AG04449 (cell line): ENCODE measurements at regions not wholly inside any gene's neighbourhood (a gene's known extent, or its start where the extent isn't known, plus 50 kb on each side); places are given as distances from the start of the nearest gene placed in this dataset.

ENCODE experiments used
- CTCF ChIA-PET: fragments of 350-600 bp; formaldehyde crosslinking; extraction: SDS; loops from one replicate; lab custom pipeline; 2021; ENCODE audit warnings: antibody characterized with exemption; lab: Yijun Ruan, JAX
- POLR2A ChIA-PET: fragments of 400-600, 350-600 bp; formaldehyde crosslinking; extraction: SDS; loops from one replicate; lab custom pipeline; 2020; ENCODE audit warnings: antibody characterized with exemption, inconsistent platforms; lab: Yijun Ruan, JAX
- DNase-seq: peaks from one replicate; pipeline ENCODE4 v3.0.0-alpha.2; 2010; ENCODE audit warnings: low read depth, low spot score
- H3K4me3 ChIP-seq: 2 replicates; pipeline ENCODE4 v1.5.1; 2011; ENCODE audit warnings: low read depth, mild to moderate bottlenecking, control low read depth, low read length
- TF ChIP-seq, protein P1 (sequence below): IDR thresholded peaks from one replicate; pipeline ENCODE4 v1.5.1; 2011; ENCODE audit warnings: mild to moderate bottlenecking, moderate library complexity, low read length, control low read depth, inconsistent platforms; ENCODE audit not compliant: insufficient read depth; ENCODE audit errors: missing control alignments

DNA sequence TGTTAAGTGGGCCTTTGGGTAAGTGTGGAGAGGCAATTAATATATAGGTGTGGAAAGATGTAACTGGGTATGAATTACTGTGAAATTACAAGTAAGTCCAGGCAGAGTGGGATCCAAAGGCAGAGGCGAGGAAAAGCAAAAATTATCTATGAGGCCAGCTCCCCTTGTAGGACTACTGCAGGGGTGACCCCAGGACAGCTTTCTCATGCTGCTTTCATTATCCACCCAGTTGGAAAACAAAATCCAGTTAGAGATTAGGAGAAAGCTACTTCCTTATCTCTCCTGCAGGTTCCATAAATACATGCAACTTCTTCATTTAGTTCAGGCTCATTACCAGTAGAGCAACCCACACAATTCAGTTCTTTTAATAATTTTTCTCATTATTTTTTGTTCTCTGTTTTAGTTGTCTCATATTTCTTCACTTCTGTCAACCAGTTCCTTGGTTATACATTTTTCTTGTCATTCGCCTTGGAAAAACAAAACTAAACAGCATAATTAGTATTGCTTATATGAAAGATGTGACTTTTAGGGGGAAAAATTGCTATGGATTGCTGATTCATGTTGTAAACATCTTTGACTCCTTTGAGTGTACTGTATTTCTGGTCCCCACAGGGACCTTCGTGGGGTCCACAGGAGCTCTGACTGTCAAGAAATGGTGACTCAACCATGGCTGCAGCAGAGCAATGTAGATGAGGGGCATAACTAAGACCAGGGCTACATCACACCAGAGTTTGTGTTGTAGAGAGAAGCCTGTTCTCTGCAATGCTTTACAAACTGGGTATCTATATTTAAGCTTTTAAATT lies 110.4 kb upstream of the PARD3B start:
- CTCF ChIA-PET, result no interaction called here
- TF ChIP-seq, protein P1, sequence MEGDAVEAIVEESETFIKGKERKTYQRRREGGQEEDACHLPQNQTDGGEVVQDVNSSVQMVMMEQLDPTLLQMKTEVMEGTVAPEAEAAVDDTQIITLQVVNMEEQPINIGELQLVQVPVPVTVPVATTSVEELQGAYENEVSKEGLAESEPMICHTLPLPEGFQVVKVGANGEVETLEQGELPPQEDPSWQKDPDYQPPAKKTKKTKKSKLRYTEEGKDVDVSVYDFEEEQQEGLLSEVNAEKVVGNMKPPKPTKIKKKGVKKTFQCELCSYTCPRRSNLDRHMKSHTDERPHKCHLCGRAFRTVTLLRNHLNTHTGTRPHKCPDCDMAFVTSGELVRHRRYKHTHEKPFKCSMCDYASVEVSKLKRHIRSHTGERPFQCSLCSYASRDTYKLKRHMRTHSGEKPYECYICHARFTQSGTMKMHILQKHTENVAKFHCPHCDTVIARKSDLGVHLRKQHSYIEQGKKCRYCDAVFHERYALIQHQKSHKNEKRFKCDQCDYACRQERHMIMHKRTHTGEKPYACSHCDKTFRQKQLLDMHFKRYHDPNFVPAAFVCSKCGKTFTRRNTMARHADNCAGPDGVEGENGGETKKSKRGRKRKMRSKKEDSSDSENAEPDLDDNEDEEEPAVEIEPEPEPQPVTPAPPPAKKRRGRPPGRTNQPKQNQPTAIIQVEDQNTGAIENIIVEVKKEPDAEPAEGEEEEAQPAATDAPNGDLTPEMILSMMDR, result no peak
- POLR2A ChIA-PET, result no interaction called here
- DNase-seq, result no peak
- no peak overlapping the region for H3K4me3 ChIP-seq

DNA sequence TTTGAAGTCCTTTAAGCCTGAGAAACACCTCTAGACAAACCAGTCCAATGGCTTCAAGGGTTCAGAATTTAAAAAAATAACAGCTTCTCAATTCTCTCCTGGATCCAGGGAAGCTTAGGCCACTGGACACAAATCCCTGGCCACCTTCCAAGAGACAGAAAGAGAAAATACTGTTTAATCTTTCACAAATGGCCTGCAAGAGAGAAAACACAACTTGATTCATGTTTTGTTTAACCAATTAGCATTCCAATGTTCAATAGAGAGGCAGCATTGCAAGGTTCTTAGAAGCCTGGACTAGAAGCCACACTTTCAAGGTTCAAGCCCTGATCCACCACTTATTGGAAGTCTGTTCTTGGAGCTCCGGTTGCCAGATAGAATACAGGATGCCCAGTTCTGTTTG lies 109.0 kb upstream of the PARD3B start:
- TF ChIP-seq, protein P1, result no peak
- DNase-seq, result no peak
- CTCF ChIA-PET, result no interaction called here
- no peak overlapping the region for H3K4me3 ChIP-seq
- POLR2A ChIA-PET, result no interaction called here

DNA sequence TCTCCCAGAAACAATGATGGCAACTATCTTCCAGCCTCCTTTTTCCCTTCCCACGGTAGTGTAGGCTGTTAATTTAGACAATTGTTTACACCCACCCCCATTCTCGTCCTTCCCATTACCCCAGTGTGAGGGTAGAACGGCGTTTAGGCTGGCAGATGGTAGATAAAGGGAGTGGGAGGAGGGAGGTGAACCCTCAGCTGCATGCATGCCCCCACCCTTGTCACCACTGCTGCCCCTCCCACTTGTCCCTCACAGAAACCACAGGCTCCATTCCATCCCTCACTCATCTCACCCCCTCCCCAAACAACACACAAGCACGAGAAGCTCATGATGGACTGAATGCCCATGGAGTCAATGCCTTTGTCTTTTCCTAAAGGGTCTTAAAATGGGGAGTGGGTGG lies 107.9 kb upstream of the PARD3B start:
- DNase-seq, result no peak
- ChIA-PET POLR2A (no interaction called here), CTCF (no interaction called here)
- no peak overlapping the region for H3K4me3 ChIP-seq
- TF ChIP-seq, protein P1, result no peak

DNA sequence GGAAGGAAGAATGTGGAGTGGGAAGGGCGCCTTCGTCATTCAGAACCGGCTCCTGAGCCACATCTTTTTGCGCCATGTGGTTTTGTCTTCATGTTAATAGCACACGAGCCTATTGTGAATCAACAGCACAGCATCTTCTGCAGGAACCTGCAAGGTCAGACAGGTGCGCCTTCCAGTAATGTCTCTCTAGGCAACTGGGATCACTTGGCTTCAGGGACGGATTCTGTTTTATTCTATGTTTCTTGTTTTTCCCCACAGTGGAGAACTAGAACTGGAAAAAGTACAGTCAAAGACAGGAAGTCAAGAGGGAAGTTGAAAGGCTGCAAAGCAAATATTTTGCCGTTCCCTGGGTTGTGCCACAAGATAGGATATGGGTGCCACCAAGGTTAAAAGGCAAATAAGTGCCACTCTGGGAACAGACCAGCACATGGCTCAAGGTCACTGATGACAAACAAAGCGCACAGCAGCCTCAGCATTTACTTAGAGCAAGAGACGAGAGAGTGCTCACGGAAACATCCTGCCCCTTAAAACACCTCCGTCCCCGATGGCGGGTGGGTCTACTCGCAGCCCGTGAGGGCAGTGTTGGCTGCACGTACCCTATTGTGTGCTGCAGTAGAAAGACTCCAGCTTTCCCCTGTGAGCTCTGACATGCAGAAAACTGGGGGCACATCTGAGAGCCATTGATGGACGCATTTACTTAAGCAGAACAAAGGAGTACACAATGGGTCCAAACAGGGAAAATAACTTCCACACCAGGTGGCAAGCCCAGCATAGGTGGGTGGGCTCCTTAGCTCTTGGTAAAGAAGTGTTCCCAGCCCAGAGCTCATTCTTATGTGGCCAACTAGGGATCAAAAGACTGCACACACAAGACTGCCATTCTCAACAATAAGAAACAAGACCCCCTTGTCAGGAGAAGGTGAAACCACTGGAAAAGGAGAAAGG lies 107.2 kb upstream of the PARD3B start:
- ChIA-PET POLR2A (no interaction called here), CTCF (no interaction called here)
- TF ChIP-seq, protein P1, result no peak
- DNase-seq, result no peak
- no peak overlapping the region for H3K4me3 ChIP-seq

DNA sequence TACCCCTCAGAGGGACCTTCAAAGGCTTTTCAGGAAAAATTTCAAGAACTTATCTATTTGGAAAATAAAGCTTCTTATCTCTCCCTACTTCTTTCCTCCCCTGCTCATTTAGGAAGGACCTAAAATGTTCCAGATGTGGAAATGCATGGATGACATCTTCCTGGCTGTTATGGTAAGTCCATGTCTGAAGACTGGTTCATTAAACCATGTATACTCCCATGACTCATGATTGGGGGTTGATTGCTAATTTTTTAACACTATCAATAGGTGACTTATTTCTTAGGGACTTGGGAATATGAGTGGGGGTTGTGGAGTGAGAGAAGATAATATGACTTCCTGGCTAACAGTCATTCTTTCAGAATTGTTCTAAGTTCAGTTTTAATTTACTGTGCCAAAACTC lies 104.0 kb upstream of the PARD3B start:
- ChIA-PET CTCF (no interaction called here), POLR2A (no interaction called here)
- H3K4me3 ChIP-seq, result no peak overlapping the region
- TF ChIP-seq, protein P1, result no peak
- DNase-seq, result no peak

DNA sequence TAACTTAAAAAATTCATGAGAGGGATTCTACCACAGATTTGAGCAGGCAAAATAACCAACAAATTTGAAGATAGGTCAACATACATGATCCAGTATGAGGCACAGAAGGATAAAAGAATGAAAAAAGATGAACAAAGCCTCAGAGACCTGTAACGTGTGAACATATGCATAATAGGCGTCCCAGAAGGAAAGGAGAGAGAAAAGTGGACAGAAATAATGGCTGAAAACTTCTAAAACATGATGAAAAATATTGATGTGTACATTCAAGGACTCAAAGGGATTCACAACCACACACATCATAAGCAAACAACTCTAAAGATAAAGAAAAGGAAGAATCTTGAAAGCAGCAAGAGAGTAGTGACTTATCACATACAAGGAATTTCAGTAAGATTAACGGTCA lies 100.1 kb upstream of the PARD3B start:
- ChIA-PET POLR2A (no interaction called here), CTCF (no interaction called here)
- no peak for DNase-seq
- TF ChIP-seq, protein P1, result no peak
- no peak overlapping the region for H3K4me3 ChIP-seq
